Gastrocnemius medialis (tissue), 4 donors: ENCODE measurements at regions not wholly inside any gene's neighbourhood (a gene's known extent, or its start where the extent isn't known, plus 50 kb on each side); places are given as distances from the start of the nearest gene placed in this dataset.

Experiments used
- POLR2A ChIP-seq, 2 donors: fragments of 450-650 bp; IDR thresholded peaks; one replicate each; pipeline ENCODE4 v1.6.1; 2017; ENCODE audit warnings: antibody characterized with exemption in 2 of 2, mild to moderate bottlenecking in 2 of 2, moderate library complexity in 2 of 2
- TF ChIP-seq, protein P1 (sequence below), 5 experiments: fragments of 450-650 bp in 3 of 5; fragments of 200-600 bp in 2 of 5; sonication (generic) in 2 of 5; IDR thresholded peaks in 4 of 5; conservative IDR thresholded peaks in 1 of 5; 1 replicate in 4 of 5; 2 replicates in 1 of 5; pipeline ENCODE4 v1.5.1; 2016 to 2019; ENCODE audit warnings: antibody characterized with exemption in 5 of 5, mild to moderate bottlenecking in 3 of 5, moderate library complexity in 3 of 5

- TF ChIP-seq, protein P1, sequence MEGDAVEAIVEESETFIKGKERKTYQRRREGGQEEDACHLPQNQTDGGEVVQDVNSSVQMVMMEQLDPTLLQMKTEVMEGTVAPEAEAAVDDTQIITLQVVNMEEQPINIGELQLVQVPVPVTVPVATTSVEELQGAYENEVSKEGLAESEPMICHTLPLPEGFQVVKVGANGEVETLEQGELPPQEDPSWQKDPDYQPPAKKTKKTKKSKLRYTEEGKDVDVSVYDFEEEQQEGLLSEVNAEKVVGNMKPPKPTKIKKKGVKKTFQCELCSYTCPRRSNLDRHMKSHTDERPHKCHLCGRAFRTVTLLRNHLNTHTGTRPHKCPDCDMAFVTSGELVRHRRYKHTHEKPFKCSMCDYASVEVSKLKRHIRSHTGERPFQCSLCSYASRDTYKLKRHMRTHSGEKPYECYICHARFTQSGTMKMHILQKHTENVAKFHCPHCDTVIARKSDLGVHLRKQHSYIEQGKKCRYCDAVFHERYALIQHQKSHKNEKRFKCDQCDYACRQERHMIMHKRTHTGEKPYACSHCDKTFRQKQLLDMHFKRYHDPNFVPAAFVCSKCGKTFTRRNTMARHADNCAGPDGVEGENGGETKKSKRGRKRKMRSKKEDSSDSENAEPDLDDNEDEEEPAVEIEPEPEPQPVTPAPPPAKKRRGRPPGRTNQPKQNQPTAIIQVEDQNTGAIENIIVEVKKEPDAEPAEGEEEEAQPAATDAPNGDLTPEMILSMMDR (IDR thresholded peaks at IDR 0.05 in 4 of 5, conservative IDR thresholded peaks at IDR 0.05 in 1 of 5), result no peak
- TF ChIP-seq POLR2A (IDR thresholded peaks at IDR 0.05), result no peak
These were observed 755.8 kb upstream of the FBXO33 start for GRCh38 chr14:40188006-40188405.
